ENCODE measurements at regions not wholly inside any gene's neighbourhood (a gene's known extent, or its start where the extent isn't known, plus 50 kb on each side); places are given as distances from the start of the nearest gene placed in this dataset.

GRCh38 chr12:61629702-61630101 is 630.5 kb upstream of the USP15 start:
- H3K9ac ChIP-seq (ENCODE audit: low read depth, low read length) = no peak overlapping the region
- H3K27ac ChIP-seq (ENCODE audit: low read depth, low read length) = no peak overlapping the region
- H3K9me3 ChIP-seq (ENCODE audit: control insufficient read depth, insufficient read depth, low read length) = peaks cover 8% of the 10 kb centered on the region; the same call in 1 of the 2 replicates

DNA sequence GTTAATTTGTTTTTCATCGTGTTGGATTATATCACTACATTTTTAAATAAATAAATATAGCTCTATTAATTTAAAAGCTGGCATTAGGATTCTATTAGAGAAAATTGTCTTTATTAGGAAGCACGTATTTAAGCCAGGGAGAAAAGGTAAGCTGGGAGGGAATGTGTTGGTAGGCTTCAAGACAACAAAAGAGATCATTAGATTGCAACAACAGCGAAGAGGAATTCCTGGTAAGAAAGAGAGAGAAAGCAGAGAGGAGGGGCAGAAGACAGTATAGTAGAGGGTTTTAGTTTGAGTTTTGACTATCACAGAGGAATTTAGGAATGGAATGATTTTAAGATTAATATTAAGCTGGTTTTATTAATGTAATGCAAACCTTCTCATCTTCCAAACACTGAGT is 613.6 kb upstream of the USP15 start:
- Histone ChIP-seq H3K4me1 (ENCODE audit: control insufficient read depth, insufficient read depth, low read length) (peaks cover 14% of the 10 kb centered on the region), H3K36me3 (ENCODE audit: control insufficient read depth, insufficient read depth, low read length) (no peaks in the 10 kb centered on the region), H3K9me3 (ENCODE audit: control insufficient read depth, insufficient read depth, low read length) (no peaks in the 10 kb centered on the region), H3K27me3 (ENCODE audit: control insufficient read depth, insufficient read depth, low read length) (no peaks in the 10 kb centered on the region), H3K9ac (ENCODE audit: low read depth, low read length) (no peak overlapping the region), H3K27ac (ENCODE audit: low read depth, low read length) (no peak overlapping the region), H3K4me3 (ENCODE audit: low read depth, low read length) (no peak overlapping the region; the same call in 1 of the 2 replicates)

More at GRCh38 chr12:61629702-61630101, 630.5 kb upstream of the USP15 start:
- Histone ChIP-seq H3K4me3 (ENCODE audit: low read depth, low read length) (peak overlapping the region; percentile 6; the same call in 1 of the 2 replicates), H3K4me1 (ENCODE audit: control insufficient read depth, insufficient read depth, low read length) (peaks cover 5% of the 10 kb centered on the region; the same call in 1 of the 2 replicates), H3K36me3 (ENCODE audit: control insufficient read depth, insufficient read depth, low read length) (no peaks in the 10 kb centered on the region), H3K27me3 (ENCODE audit: control insufficient read depth, insufficient read depth, low read length) (no peaks in the 10 kb centered on the region)

- Histone ChIP-seq H3K9ac (ENCODE audit: low read depth, low read length) (no peak overlapping the region), H3K36me3 (ENCODE audit: control insufficient read depth, insufficient read depth, low read length) (no peaks in the 10 kb centered on the region), H3K27me3 (ENCODE audit: control insufficient read depth, insufficient read depth, low read length) (no peaks in the 10 kb centered on the region), H3K27ac (ENCODE audit: low read depth, low read length) (no peak overlapping the region), H3K4me1 (ENCODE audit: control insufficient read depth, insufficient read depth, low read length) (peaks cover 14% of the 10 kb centered on the region), H3K9me3 (ENCODE audit: control insufficient read depth, insufficient read depth, low read length) (no peaks in the 10 kb centered on the region), H3K4me3 (ENCODE audit: low read depth, low read length) (no peak overlapping the region)
Measured at GRCh38 chr12:61647566-61647965, 612.6 kb upstream of the USP15 start.

- Histone ChIP-seq H3K27me3 (ENCODE audit: control insufficient read depth, insufficient read depth, low read length) (no peaks in the 10 kb centered on the region), H3K36me3 (ENCODE audit: control insufficient read depth, insufficient read depth, low read length) (no peaks in the 10 kb centered on the region), H3K27ac (ENCODE audit: low read depth, low read length) (no peak overlapping the region), H3K4me1 (ENCODE audit: control insufficient read depth, insufficient read depth, low read length) (peaks cover 18% of the 10 kb centered on the region), H3K9me3 (ENCODE audit: control insufficient read depth, insufficient read depth, low read length) (no peaks in the 10 kb centered on the region), H3K4me3 (ENCODE audit: low read depth, low read length) (no peak overlapping the region), H3K9ac (ENCODE audit: low read depth, low read length) (no peak overlapping the region)
Measured at GRCh38 chr12:61652265-61652664, 607.9 kb upstream of the USP15 start.

GRCh38 chr12:61654698-61655097 is 605.5 kb upstream of the USP15 start:
- Histone ChIP-seq H3K4me1 (ENCODE audit: control insufficient read depth, insufficient read depth, low read length) (peaks cover 18% of the 10 kb centered on the region), H3K9ac (ENCODE audit: low read depth, low read length) (no peak overlapping the region), H3K9me3 (ENCODE audit: control insufficient read depth, insufficient read depth, low read length) (no peaks in the 10 kb centered on the region), H3K4me3 (ENCODE audit: low read depth, low read length) (no peak overlapping the region), H3K36me3 (ENCODE audit: control insufficient read depth, insufficient read depth, low read length) (no peaks in the 10 kb centered on the region), H3K27ac (ENCODE audit: low read depth, low read length) (no peak overlapping the region), H3K27me3 (ENCODE audit: control insufficient read depth, insufficient read depth, low read length) (no peaks in the 10 kb centered on the region)

DNA sequence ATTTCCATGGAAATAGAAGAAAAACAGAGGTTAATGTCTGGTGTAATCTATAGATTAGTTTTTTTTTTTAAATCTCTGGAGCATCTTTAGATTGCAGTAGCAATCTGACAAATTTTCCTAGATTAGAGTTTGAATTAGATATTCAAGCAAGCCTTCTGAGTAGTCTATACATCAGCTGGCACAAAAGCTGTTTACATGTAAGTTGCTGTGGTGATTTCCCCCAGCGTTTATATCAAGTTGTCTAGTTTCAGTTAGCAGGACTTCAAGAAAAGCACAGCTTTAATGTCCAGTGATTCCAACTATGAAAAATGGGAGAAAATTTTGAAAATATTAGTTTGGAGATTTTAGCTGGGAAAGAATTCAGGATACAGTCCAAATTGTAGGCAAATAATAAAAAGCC is 605.0 kb upstream of the USP15 start:
- peaks cover 18% of the 10 kb centered on the region for H3K4me1 ChIP-seq (ENCODE audit: control insufficient read depth, insufficient read depth, low read length)
- H3K9ac ChIP-seq (ENCODE audit: low read depth, low read length) = no peak overlapping the region

DNA sequence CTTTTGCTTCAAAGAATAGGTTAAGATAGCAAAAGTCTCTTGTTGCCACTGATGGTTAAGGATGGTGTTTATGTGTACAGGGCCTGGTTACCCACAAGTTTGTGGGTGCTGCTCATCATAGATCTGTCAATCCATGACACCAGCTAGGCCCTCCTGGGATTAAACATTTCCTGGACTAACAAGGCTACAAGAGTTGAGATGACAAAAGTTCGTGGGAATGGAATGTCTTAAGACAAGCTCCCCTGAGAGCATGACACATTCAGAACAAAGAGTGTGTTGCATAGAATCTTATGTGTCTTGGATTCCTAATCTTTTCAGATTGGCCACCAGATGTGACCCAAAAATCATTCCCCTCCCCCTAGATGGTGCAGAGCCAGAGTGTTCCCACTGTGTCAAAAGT is 592.5 kb upstream of the USP15 start:
- no peak overlapping the region for H3K4me3 ChIP-seq (ENCODE audit: low read depth, low read length)
- no peaks in the 10 kb centered on the region for H3K36me3 ChIP-seq (ENCODE audit: control insufficient read depth, insufficient read depth, low read length)
- H3K27me3 ChIP-seq (ENCODE audit: control insufficient read depth, insufficient read depth, low read length) = no peaks in the 10 kb centered on the region
- peaks cover 14% of the 10 kb centered on the region for H3K9me3 ChIP-seq (ENCODE audit: control insufficient read depth, insufficient read depth, low read length)
- no peaks in the 10 kb centered on the region for H3K4me1 ChIP-seq (ENCODE audit: control insufficient read depth, insufficient read depth, low read length)
- no peak overlapping the region for H3K27ac ChIP-seq (ENCODE audit: low read depth, low read length)
- no peak overlapping the region for H3K9ac ChIP-seq (ENCODE audit: low read depth, low read length)

More for the DNA sequence above, 605.0 kb upstream of the USP15 start:
- Histone ChIP-seq H3K27me3 (ENCODE audit: control insufficient read depth, insufficient read depth, low read length) (no peaks in the 10 kb centered on the region), H3K27ac (ENCODE audit: low read depth, low read length) (no peak overlapping the region), H3K4me3 (ENCODE audit: low read depth, low read length) (no peak overlapping the region), H3K36me3 (ENCODE audit: control insufficient read depth, insufficient read depth, low read length) (no peaks in the 10 kb centered on the region), H3K9me3 (ENCODE audit: control insufficient read depth, insufficient read depth, low read length) (no peaks in the 10 kb centered on the region)

- Histone ChIP-seq H3K9ac (ENCODE audit: low read depth, low read length) (no peak overlapping the region), H3K27me3 (ENCODE audit: control insufficient read depth, insufficient read depth, low read length) (no peaks in the 10 kb centered on the region), H3K4me1 (ENCODE audit: control insufficient read depth, insufficient read depth, low read length) (no peaks in the 10 kb centered on the region), H3K36me3 (ENCODE audit: control insufficient read depth, insufficient read depth, low read length) (no peaks in the 10 kb centered on the region), H3K4me3 (ENCODE audit: low read depth, low read length) (no peak overlapping the region), H3K27ac (ENCODE audit: low read depth, low read length) (no peak overlapping the region), H3K9me3 (ENCODE audit: control insufficient read depth, insufficient read depth, low read length) (no peaks in the 10 kb centered on the region; the same call in none of the 2 replicates)
Measured at GRCh38 chr12:61676520-61676919, 583.7 kb upstream of the USP15 start.

- no peak overlapping the region for H3K27ac ChIP-seq (ENCODE audit: low read depth, low read length)
- no peaks in the 10 kb centered on the region for H3K36me3 ChIP-seq (ENCODE audit: control insufficient read depth, insufficient read depth, low read length)
- H3K27me3 ChIP-seq (ENCODE audit: control insufficient read depth, insufficient read depth, low read length) = no peaks in the 10 kb centered on the region
- H3K9ac ChIP-seq (ENCODE audit: low read depth, low read length) = no peak overlapping the region
- no peak overlapping the region for H3K4me3 ChIP-seq (ENCODE audit: low read depth, low read length)
- no peaks in the 10 kb centered on the region for H3K4me1 ChIP-seq (ENCODE audit: control insufficient read depth, insufficient read depth, low read length)
- no peaks in the 10 kb centered on the region for H3K9me3 ChIP-seq (ENCODE audit: control insufficient read depth, insufficient read depth, low read length)
Measured at GRCh38 chr12:61687407-61687806, 572.8 kb upstream of the USP15 start.

GRCh38 chr12:61694214-61694613 is 566.0 kb upstream of the USP15 start:
- Histone ChIP-seq H3K27me3 (ENCODE audit: control insufficient read depth, insufficient read depth, low read length) (no peaks in the 10 kb centered on the region), H3K4me3 (ENCODE audit: low read depth, low read length) (no peak overlapping the region), H3K9me3 (ENCODE audit: control insufficient read depth, insufficient read depth, low read length) (peaks cover 44% of the 10 kb centered on the region), H3K9ac (ENCODE audit: low read depth, low read length) (no peak overlapping the region), H3K36me3 (ENCODE audit: control insufficient read depth, insufficient read depth, low read length) (no peaks in the 10 kb centered on the region), H3K4me1 (ENCODE audit: control insufficient read depth, insufficient read depth, low read length) (no peaks in the 10 kb centered on the region), H3K27ac (ENCODE audit: low read depth, low read length) (no peak overlapping the region)

- Histone ChIP-seq H3K9me3 (ENCODE audit: control insufficient read depth, insufficient read depth, low read length) (peaks cover 24% of the 10 kb centered on the region), H3K27me3 (ENCODE audit: control insufficient read depth, insufficient read depth, low read length) (no peaks in the 10 kb centered on the region), H3K27ac (ENCODE audit: low read depth, low read length) (no peak overlapping the region), H3K9ac (ENCODE audit: low read depth, low read length) (no peak overlapping the region), H3K4me1 (ENCODE audit: control insufficient read depth, insufficient read depth, low read length) (peaks cover 19% of the 10 kb centered on the region), H3K36me3 (ENCODE audit: control insufficient read depth, insufficient read depth, low read length) (no peaks in the 10 kb centered on the region), H3K4me3 (ENCODE audit: low read depth, low read length) (no peak overlapping the region)
Measured at GRCh38 chr12:61701471-61701870, 558.7 kb upstream of the USP15 start.

DNA sequence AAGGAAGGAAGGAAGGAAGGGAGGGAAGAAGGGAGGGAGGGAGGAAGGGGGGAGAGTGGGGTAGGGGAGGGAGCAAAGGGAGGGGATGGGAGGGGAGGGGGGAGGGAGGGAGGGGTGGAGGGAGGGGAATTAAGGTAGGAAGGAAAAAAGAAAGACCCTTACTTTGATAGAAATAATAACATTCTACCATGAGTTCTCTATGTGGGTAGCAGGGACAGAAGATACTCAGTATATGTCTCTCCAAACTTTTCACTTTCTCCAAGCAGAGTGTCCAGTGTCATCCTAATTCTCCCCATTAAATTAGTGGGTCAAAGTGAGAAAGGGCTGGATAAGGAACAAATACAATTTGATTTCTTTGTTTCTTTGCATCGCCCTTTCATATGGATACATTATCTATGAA is 553.4 kb upstream of the USP15 start:
- Histone ChIP-seq H3K27ac (ENCODE audit: low read depth, low read length) (no peak overlapping the region), H3K9ac (ENCODE audit: low read depth, low read length) (no peak overlapping the region), H3K9me3 (ENCODE audit: control insufficient read depth, insufficient read depth, low read length) (no peaks in the 10 kb centered on the region), H3K4me1 (ENCODE audit: control insufficient read depth, insufficient read depth, low read length) (peaks cover under 1% of the 10 kb centered on the region; the same call in 1 of the 2 replicates), H3K27me3 (ENCODE audit: control insufficient read depth, insufficient read depth, low read length) (no peaks in the 10 kb centered on the region), H3K36me3 (ENCODE audit: control insufficient read depth, insufficient read depth, low read length) (no peaks in the 10 kb centered on the region), H3K4me3 (ENCODE audit: low read depth, low read length) (no peak overlapping the region)
